K562 (cell line): ENCODE measurements at regions not wholly inside any gene's neighbourhood (a gene's known extent, or its start where the extent isn't known, plus 50 kb on each side); places are given as distances from the start of the nearest gene placed in this dataset.

Experiments used
- ATAC-seq: fragments of 200-7000 bp; cut with Tn5 transposase; 3 replicates; pipeline ENCODE4 v1.9.1; 2020; ENCODE audit warnings: moderate library complexity
- BruUV-seq: library from RNA; stranded (reverse); fragments of 400-500 nt; replicated peaks from 2 replicates; lab custom pipeline; 2021; lab: Mats Ljungman, UMichigan
- CTCF ChIA-PET: fragments of 300-600 bp; formaldehyde crosslinking; extraction: SDS; loops from one replicate; lab custom pipeline; 2021; ENCODE audit warnings: low intra/inter-chr PET ratio; lab: Yijun Ruan, JAX
- POLR2A ChIA-PET: fragments of 300-600, 350-650 bp; sonication (Branson Sonifier 250); formaldehyde crosslinking; extraction: SDS; loops from one replicate; lab custom pipeline; 2021; ENCODE audit warnings: antibody characterized with exemption, inconsistent platforms; lab: Yijun Ruan, JAX
- DNase-seq, 4 experiments: peaks; one replicate each; pipeline versions ENCODE4 v3.0.0 to v3.0.0-alpha.2; 2011 to 2018; ENCODE audit warnings: low spot score in 3 of 4, mixed read lengths in 3 of 4; ENCODE audit errors: extremely low read depth in 1 of 4
- FAIRE-seq: peaks from 2 replicates; lab custom pipeline; 2011; peaks lifted over from hg19 to GRCh38; lab: Jason Lieb, UNC
- H2AFZ ChIP-seq: 2 replicates; pipeline ENCODE4 v1.6.0; 2011; ENCODE audit warnings: low read depth, low read length, control low read depth, inconsistent platforms
- H3K27ac ChIP-seq: fragments of 200-600 bp; 3 replicates; pipeline ENCODE4 v1.8.0; 2011; ENCODE audit warnings: low read depth, mild to moderate bottlenecking, control low read depth, inconsistent platforms, low read length, moderate library complexity, mixed read lengths; ENCODE audit errors: extremely low read depth
- H3K27me3 ChIP-seq, 2 experiments: fragments of 300-600 bp in 1 of 2; 2 replicates in 1 of 2; 3 replicates in 1 of 2; pipeline versions ENCODE4 v1.6.0 to v1.8.0; 2011; ENCODE audit warnings: inconsistent platforms in 2 of 2, low read length in 2 of 2, mild to moderate bottlenecking in 1 of 2, mixed read lengths in 1 of 2, moderate library complexity in 1 of 2; ENCODE audit not compliant: control insufficient read depth in 2 of 2, insufficient read depth in 2 of 2
- H3K36me3 ChIP-seq: fragments of 300-600 bp; 3 replicates; pipeline ENCODE4 v1.8.0; 2011; ENCODE audit warnings: mild to moderate bottlenecking, low read length, inconsistent platforms; ENCODE audit not compliant: control insufficient read depth, insufficient read depth
- H3K4me1 ChIP-seq, 2 experiments: fragments of 200-600 bp in 1 of 2; replicated peaks in 1 of 2; 2 replicates in 1 of 2; 3 replicates in 1 of 2; pipeline versions ENCODE4 v1.5.1 to v1.8.0; 2011; ENCODE audit warnings: inconsistent platforms in 2 of 2, low read length in 2 of 2, mild to moderate bottlenecking in 1 of 2, mixed read lengths in 1 of 2, moderate library complexity in 1 of 2; ENCODE audit not compliant: control insufficient read depth in 2 of 2, insufficient read depth in 2 of 2
- H3K4me2 ChIP-seq: 2 replicates; pipeline ENCODE4 v1.6.1; 2011; ENCODE audit warnings: low read length, control low read depth, inconsistent platforms, mixed read lengths; ENCODE audit not compliant: insufficient read depth
- H3K4me3 ChIP-seq: fragments of 200-600 bp; sonication (generic), shearing (Covaris generic); 2 replicates; pipeline ENCODE4 v1.5.1; 2016; ENCODE audit warnings: control low read depth, inconsistent platforms
- H3K79me2 ChIP-seq: fragments of 200-600 bp; 3 replicates; pipeline ENCODE4 v1.8.0; 2011; ENCODE audit warnings: low read length, inconsistent platforms; ENCODE audit not compliant: control insufficient read depth, insufficient read depth
- H3K9ac ChIP-seq, 2 experiments: 2 replicates each; pipeline versions ENCODE4 v1.6.0 to v1.6.1; 2011; ENCODE audit warnings: low read depth in 2 of 2, low read length in 2 of 2, control low read depth in 1 of 2, inconsistent platforms in 1 of 2, mild to moderate bottlenecking in 1 of 2, mixed read lengths in 1 of 2; ENCODE audit not compliant: insufficient read depth in 1 of 2
- H3K9me1 ChIP-seq: one replicate; pipeline ENCODE4 v1.6.0; 2011; ENCODE audit warnings: inconsistent platforms, mild to moderate bottlenecking, low read length, moderate library complexity; ENCODE audit not compliant: control insufficient read depth, insufficient read depth
- H3K9me3 ChIP-seq: replicated peaks from 2 replicates; pipeline ENCODE4 v1.5.1; 2011; ENCODE audit warnings: low read depth, low read length, inconsistent platforms; ENCODE audit not compliant: control insufficient read depth, insufficient read depth
- H4K20me1 ChIP-seq: replicated peaks from 2 replicates; pipeline ENCODE4 v1.6.1; 2011; ENCODE audit warnings: low read length, inconsistent platforms, mixed read lengths; ENCODE audit not compliant: control insufficient read depth, insufficient read depth
- CHD2 ChIP-seq: IDR thresholded peaks from 2 replicates; pipeline ENCODE4 v1.6.1; 2011; ENCODE audit warnings: low read depth, low read length
- RNF219 ChIP-seq: fragments of 250-450 bp; sonication (Bioruptor Pico); IDR thresholded peaks from 2 replicates; pipeline ENCODE4 v1.5.0; 2022; ENCODE audit warnings: mild to moderate bottlenecking
- TAF1 ChIP-seq: IDR thresholded peaks from 2 replicates; pipeline ENCODE4 v1.6.1; 2011; ENCODE audit warnings: mild to moderate bottlenecking, low read length, moderate library complexity; ENCODE audit not compliant: insufficient read depth, control insufficient read depth, severe bottlenecking; ENCODE audit errors: extremely low read depth
- ZBTB17 ChIP-seq: fragments of 450-650 bp; formaldehyde crosslinking; IDR thresholded peaks from 2 replicates; pipeline ENCODE4 v1.4.0; 2020; ENCODE audit warnings: mild to moderate bottlenecking
- ZBTB7A ChIP-seq: IDR thresholded peaks from 2 replicates; pipeline ENCODE4 v1.6.1; 2011; ENCODE audit warnings: low read depth, mild to moderate bottlenecking, low read length, moderate library complexity, borderline replicate concordance; ENCODE audit not compliant: control insufficient read depth
- ZNF592 ChIP-seq: fragments of 450-650 bp; IDR thresholded peaks from 2 replicates; pipeline ENCODE4 v1.6.1; 2017; ENCODE audit warnings: antibody characterized with exemption, mild to moderate bottlenecking
- ZNF764 ChIP-seq: fragments of 250-450 bp; sonication (Bioruptor Pico); IDR thresholded peaks from 2 replicates; pipeline ENCODE4 v1.4.0; 2020; ENCODE audit warnings: low read depth, mild to moderate bottlenecking, moderate library complexity
- WGBS: fragments of 100-300 bp; shearing (Covaris generic); methylation state at CpG from one replicate; pipeline ENCODE4 v1.1.6; 2016; ENCODE audit warnings: low coverage, mixed read lengths; ENCODE audit not compliant: insufficient coverage; ENCODE audit errors: missing lambda C conversion rate; 5-methylcytosine and 5-hydroxymethylcytosine counted together
- in situ Hi-C: fragments of 300-500 bp; cut with MboI; formaldehyde crosslinking; loops from 4 replicates; pipeline ENCODE4 v1.15.0; 2018; ENCODE audit warnings: inconsistent platforms, mixed read lengths
- intact Hi-C: fragments of 100-400 bp; cut with micrococcal nuclease; formaldehyde crosslinking; loops from 2 replicates; pipeline ENCODE4 v1.14.2; 2022
- TF ChIP-seq, protein P1 (sequence below): fragments of 450-650 bp; IDR thresholded peaks from 2 replicates; pipeline ENCODE4 v1.6.1; 2018; ENCODE audit not compliant: partially characterized antibody

DNA sequence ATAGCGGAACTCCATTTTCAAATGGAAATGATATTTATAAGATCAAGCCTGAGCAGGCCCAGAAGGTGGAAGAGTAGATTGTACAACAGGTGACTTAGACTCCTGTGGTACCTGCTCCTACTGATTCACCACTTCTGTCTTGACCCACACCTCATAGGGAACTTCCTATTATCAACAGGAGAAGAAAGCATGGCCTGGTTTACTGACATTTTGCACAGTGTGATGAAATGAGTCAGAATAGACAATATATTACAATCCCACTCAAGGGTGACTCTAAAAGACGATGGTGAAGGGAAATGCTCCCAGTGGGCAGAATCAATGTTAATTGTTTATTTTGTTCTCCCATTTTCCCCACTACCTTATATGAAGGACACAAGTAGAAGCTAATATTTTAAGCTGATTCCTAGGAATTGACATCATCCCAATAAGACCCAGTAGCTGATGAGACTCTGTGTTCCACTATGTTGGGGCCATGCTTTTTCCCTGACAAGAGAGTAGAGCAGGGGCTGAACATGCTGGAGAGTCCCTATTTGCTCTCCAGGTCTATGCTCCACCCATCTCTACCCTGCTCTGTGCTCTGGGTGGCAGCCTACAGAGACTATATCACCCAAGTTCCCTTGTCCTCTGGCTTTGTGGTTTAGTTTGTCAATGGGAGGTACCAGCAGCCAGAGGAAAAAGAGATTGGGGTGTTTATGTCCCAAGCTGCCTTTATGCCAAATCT is 163.4 kb upstream of the FSTL4 start:
- 0% methylated on average over 2 of the region's 2 CpGs for WGBS
- intact Hi-C loops (no loop called here), in situ Hi-C loops (no loop called here)
- no peak for ATAC-seq
- Histone ChIP-seq H3K9me3 (no peaks in the 10 kb centered on the region), H4K20me1 (0 out of 2 replicates have a peak, but pooled peaks cover 2% of the 10 kb centered on the region), H3K9ac (no peak overlapping the region), H3K9me1 (no peaks in the 10 kb centered on the region), H3K27me3 (peaks cover 0 to 18% of the 10 kb centered on the region in 2 experiments; a peak in 3 of 5 replicates), H3K4me2 (no peak overlapping the region), H3K4me1 (no peaks in the 10 kb centered on the region), H3K36me3 (no peaks in the 10 kb centered on the region), H3K4me3 (no peak overlapping the region), H2AFZ (no peak overlapping the region), H3K27ac (no peak overlapping the region), H3K79me2 (no peaks in the 10 kb centered on the region)
- BruUV-seq: no TSS peak
- DNase-seq: no peak
- CTCF ChIA-PET: interaction anchor here (0.5 kb wide), 1 partner anchor 514 kb away, joined by 3 read pairs; no protein-coding TSS in a partner anchor
- no peak for FAIRE-seq
- POLR2A ChIA-PET: no interaction called here
- TF ChIP-seq CHD2 (no peak), ZBTB7A (no peak), TAF1 (no peak), RNF219 (no peak), ZBTB17 (CRISPR knock-in tag) (no peak), ZNF764 (CRISPR knock-in tag) (no peak), ZNF592 (no peak)
- TF ChIP-seq, protein P1, sequence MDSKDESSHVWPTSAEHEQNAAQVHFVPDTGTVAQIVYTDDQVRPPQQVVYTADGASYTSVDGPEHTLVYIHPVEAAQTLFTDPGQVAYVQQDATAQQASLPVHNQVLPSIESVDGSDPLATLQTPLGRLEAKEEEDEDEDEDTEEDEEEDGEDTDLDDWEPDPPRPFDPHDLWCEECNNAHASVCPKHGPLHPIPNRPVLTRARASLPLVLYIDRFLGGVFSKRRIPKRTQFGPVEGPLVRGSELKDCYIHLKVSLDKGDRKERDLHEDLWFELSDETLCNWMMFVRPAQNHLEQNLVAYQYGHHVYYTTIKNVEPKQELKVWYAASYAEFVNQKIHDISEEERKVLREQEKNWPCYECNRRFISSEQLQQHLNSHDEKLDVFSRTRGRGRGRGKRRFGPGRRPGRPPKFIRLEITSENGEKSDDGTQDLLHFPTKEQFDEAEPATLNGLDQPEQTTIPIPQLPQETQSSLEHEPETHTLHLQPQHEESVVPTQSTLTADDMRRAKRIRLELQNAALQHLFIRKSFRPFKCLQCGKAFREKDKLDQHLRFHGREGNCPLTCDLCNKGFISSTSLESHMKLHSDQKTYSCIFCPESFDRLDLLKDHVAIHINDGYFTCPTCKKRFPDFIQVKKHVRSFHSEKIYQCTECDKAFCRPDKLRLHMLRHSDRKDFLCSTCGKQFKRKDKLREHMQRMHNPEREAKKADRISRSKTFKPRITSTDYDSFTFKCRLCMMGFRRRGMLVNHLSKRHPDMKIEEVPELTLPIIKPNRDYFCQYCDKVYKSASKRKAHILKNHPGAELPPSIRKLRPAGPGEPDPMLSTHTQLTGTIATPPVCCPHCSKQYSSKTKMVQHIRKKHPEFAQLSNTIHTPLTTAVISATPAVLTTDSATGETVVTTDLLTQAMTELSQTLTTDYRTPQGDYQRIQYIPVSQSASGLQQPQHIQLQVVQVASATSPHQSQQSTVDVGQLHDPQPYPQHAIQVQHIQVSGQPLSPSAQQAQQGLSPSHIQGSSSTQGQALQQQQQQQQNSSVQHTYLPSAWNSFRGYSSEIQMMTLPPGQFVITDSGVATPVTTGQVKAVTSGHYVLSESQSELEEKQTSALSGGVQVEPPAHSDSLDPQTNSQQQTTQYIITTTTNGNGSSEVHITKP: no peak
